ENCODE measurements at regions not wholly inside any gene's neighbourhood (a gene's known extent, or its start where the extent isn't known, plus 50 kb on each side); places are given as distances from the start of the nearest gene placed in this dataset.

- TF ChIP-seq CTCF (IDR thresholded peaks at IDR 0.05; ENCODE audit: insufficient read depth, low read depth, low read length): no peak
- no peak overlapping the region for H3K4me3 ChIP-seq (ENCODE audit: low read depth, low read length)
- no peak for DNase-seq (ENCODE audit: low read depth)
Measured at GRCh38 chr16:64136314-64136713, 985.5 kb downstream of the CDH11 start.

- TF ChIP-seq CTCF (IDR thresholded peaks at IDR 0.05; ENCODE audit: insufficient read depth, low read depth, low read length): no peak
- no peak for DNase-seq (ENCODE audit: low read depth)
- no peak overlapping the region for H3K4me3 ChIP-seq (ENCODE audit: low read depth, low read length)
Measured at GRCh38 chr16:64133366-64133765, 988.5 kb downstream of the CDH11 start.

- DNase-seq (ENCODE audit: low read depth): no peak
- no peak for TF ChIP-seq CTCF (IDR thresholded peaks at IDR 0.05; ENCODE audit: insufficient read depth, low read depth, low read length)
Measured at GRCh38 chr16:64132759-64133361, 989.0 kb downstream of the CDH11 start.

GRCh38 chr16:64132190-64132589 lies 989.7 kb downstream of the CDH11 start:
- no peak for TF ChIP-seq CTCF (IDR thresholded peaks at IDR 0.05; ENCODE audit: insufficient read depth, low read depth, low read length)
- no peak overlapping the region for H3K4me3 ChIP-seq (ENCODE audit: low read depth, low read length)
- DNase-seq (ENCODE audit: low read depth): no peak

More at GRCh38 chr16:64132759-64133361, 989.0 kb downstream of the CDH11 start:
- H3K4me3 ChIP-seq (ENCODE audit: low read depth, low read length): no peak overlapping the region

- TF ChIP-seq CTCF (IDR thresholded peaks at IDR 0.05; ENCODE audit: insufficient read depth, low read depth, low read length): no peak
- no peak for DNase-seq (ENCODE audit: low read depth)
- no peak overlapping the region for H3K4me3 ChIP-seq (ENCODE audit: low read depth, low read length)
Measured at GRCh38 chr16:64131423-64131822, 990.4 kb downstream of the CDH11 start.

- no peak overlapping the region for H3K4me3 ChIP-seq (ENCODE audit: low read depth, low read length)
- TF ChIP-seq CTCF (IDR thresholded peaks at IDR 0.05; ENCODE audit: insufficient read depth, low read depth, low read length): no peak
- no peak for DNase-seq (ENCODE audit: low read depth)
Measured at GRCh38 chr16:64130140-64130539, 991.7 kb downstream of the CDH11 start.

GRCh38 chr16:64122177-64122576 lies 999.7 kb downstream of the CDH11 start:
- no peak for TF ChIP-seq CTCF (IDR thresholded peaks at IDR 0.05; ENCODE audit: insufficient read depth, low read depth, low read length)
- DNase-seq (ENCODE audit: low read depth): no peak
- no peak overlapping the region for H3K4me3 ChIP-seq (ENCODE audit: low read depth, low read length)

Measured in fibroblast of villous mesenchyme (primary cell).